ENCODE measurements at regions not wholly inside any gene's neighbourhood (a gene's known extent, or its start where the extent isn't known, plus 50 kb on each side); places are given as distances from the start of the nearest gene placed in this dataset.

DNA sequence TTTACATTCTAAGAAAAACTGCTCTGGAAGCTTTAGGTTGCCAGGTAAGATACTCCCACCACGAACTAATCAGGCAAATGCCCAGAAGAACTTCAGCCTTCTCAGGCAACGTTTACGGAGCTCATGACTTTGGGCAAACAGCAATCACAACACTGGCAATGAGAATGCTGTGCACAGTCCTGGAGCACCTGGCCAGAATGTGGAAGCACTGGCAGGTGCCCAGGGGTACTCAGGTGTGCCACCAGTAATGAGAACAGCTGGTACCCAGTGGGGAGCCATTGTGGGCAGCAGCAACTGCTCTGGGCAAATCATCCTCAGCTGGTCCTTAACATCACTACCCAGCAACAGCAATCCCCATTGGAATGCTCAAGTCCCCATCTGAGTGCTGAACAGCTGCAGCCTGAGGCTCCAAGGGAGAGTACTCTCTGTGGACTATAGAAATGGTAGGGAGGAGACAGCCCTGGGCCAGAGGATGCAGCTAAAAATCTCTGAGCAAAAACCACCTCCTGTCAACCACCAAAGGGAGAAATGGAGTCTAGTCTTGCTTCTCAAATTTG lies 210.0 kb downstream of the FOXO1 start:
- TF ChIP-seq MAX (CRISPR knock-in tag; IDR thresholded peaks at IDR 0.05) (no peak), GABPB1 (CRISPR knock-in tag; IDR thresholded peaks at IDR 0.05) (no peak), MXD4 (CRISPR knock-in tag; IDR thresholded peaks at IDR 0.05; ENCODE audit: borderline replicate concordance) (no peak), ZNF232 (CRISPR knock-in tag; IDR thresholded peaks at IDR 0.05) (no peak)
